Spleen (tissue), 11 donors: ENCODE measurements at regions not wholly inside any gene's neighbourhood (a gene's known extent, or its start where the extent isn't known, plus 50 kb on each side); places are given as distances from the start of the nearest gene placed in this dataset.

ENCODE experiments used
- DNase-seq: peaks from one replicate; pipeline ENCODE4 v3.0.0-alpha.2; 2020
- H3K27ac ChIP-seq, 8 donors: fragments of 200-600 bp; sonication (generic) in 7 of 8; 1 replicate in 4 of 8; 2 replicates in 4 of 8; pipeline versions ENCODE4 v1.5.0 to v1.8.0; 2016 to 2021; ENCODE audit warnings: inconsistent platforms in 4 of 8, mild to moderate bottlenecking in 4 of 8, moderate library complexity in 1 of 8
- H3K27me3 ChIP-seq, 7 donors: fragments of 200-600 bp; sonication (generic) in 6 of 7; replicated peaks in 1 of 7; 1 replicate in 4 of 7; 2 replicates in 3 of 7; pipeline versions ENCODE4 v1.5.0 to v1.8.0; 2016 to 2021; ENCODE audit warnings: inconsistent platforms in 3 of 7, mild to moderate bottlenecking in 1 of 7
- H3K36me3 ChIP-seq, 6 donors: fragments of 200-600 bp; sonication (generic) in 5 of 6; 1 replicate in 4 of 6; 2 replicates in 2 of 6; pipeline versions ENCODE4 v1.5.0 to v1.8.0; 2016 to 2021; ENCODE audit warnings: inconsistent platforms in 2 of 6
- H3K4me1 ChIP-seq, 6 donors: fragments of 200-600 bp; sonication (generic) in 5 of 6; 1 replicate in 3 of 6; 2 replicates in 3 of 6; pipeline versions ENCODE4 v1.5.0 to v1.8.0; 2016 to 2021; ENCODE audit warnings: inconsistent platforms in 3 of 6
- H3K4me3 ChIP-seq, 8 donors: fragments of 200-600 bp; sonication (generic) in 7 of 8; 1 replicate in 4 of 8; 2 replicates in 4 of 8; pipeline versions ENCODE4 v1.5.0 to v1.8.0; 2016 to 2021; ENCODE audit warnings: inconsistent platforms in 4 of 8, mild to moderate bottlenecking in 4 of 8, moderate library complexity in 2 of 8
- H3K9me3 ChIP-seq, 8 donors: fragments of 200-600 bp; sonication (generic) in 7 of 8; 1 replicate in 4 of 8; 2 replicates in 4 of 8; pipeline versions ENCODE4 v1.5.0 to v1.8.0; 2016 to 2021; ENCODE audit warnings: inconsistent platforms in 4 of 8
- POLR2A ChIP-seq, 3 donors: fragments of 450-650 bp; IDR thresholded peaks; one replicate each; pipeline ENCODE4 v1.5.1; 2017; ENCODE audit warnings: antibody characterized with exemption in 3 of 3, mild to moderate bottlenecking in 1 of 3
- POLR2AphosphoS5 ChIP-seq, 3 donors: sonication (generic); formaldehyde crosslinking; IDR thresholded peaks; one replicate each; pipeline ENCODE4 v1.5.1; 2017; ENCODE audit warnings: antibody characterized with exemption in 3 of 3
- WGBS, 5 donors: extraction: QIAGEN DNeasy Blood & Tissue Kit in 3 of 5; methylation state at CpG; one replicate each; pipeline versions ENCODE4 v1.1.5 to v1.1.7; 2013 to 2018; 5-methylcytosine and 5-hydroxymethylcytosine counted together
- intact Hi-C: fragments of 100-400 bp; cut with DNase I; formaldehyde crosslinking; loops from one replicate; pipeline ENCODE4 v1.15.0; 2023; ENCODE audit warnings: low total_unique reads
- TF ChIP-seq, protein P1 (sequence below), 11 experiments: fragments of 200-600 bp in 7 of 11; fragments of 450-650 bp in 4 of 11; sonication (generic) in 4 of 11; IDR thresholded peaks in 8 of 11; conservative IDR thresholded peaks in 3 of 11; 1 replicate in 7 of 11; 2 replicates in 4 of 11; pipeline versions ENCODE4 v1.4.0 to v1.8.0; 2016 to 2021; ENCODE audit warnings: antibody characterized with exemption in 11 of 11, inconsistent platforms in 4 of 11, mild to moderate bottlenecking in 1 of 11
- donor health status: healthy with polysubstance abuse.
- donor health status: DM: no; HTN: no; CAD: no; lungs with moderate emphysema.
- donor health status: DM: no; HTN: no; CAD: no.
- donor health status: Bipolar disorder and iron deficiency.
- donor health status: healthy.
- donor health status: DM: no; HTN: no; CAD: no.
- donor health status: DM: yes; HTN: yes; CAD: no.

DNA sequence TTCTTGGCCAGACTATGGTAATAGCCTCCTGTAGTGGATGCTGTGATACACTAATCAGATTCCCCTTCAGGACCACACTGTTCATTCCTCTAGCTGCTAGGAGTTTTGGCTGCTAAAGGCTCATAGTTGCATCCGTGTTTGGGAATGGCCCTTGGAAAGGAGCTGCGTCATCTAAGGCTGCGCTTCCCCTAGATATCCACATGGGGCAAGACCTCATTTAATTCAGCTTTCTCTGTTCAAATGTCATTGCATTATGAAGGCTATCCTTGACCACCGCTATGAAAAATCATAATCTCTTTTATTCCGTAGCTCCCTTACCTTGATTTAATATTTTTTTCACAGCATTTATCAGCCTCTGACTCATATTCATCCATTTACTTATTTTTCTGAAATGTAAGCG, 258.3 kb upstream of the NR4A3 start:
- no peak overlapping the region for H3K27ac ChIP-seq
- no peaks in the 10 kb centered on the region for H3K27me3 ChIP-seq
- DNase-seq: no peak
- TF ChIP-seq, protein P1, sequence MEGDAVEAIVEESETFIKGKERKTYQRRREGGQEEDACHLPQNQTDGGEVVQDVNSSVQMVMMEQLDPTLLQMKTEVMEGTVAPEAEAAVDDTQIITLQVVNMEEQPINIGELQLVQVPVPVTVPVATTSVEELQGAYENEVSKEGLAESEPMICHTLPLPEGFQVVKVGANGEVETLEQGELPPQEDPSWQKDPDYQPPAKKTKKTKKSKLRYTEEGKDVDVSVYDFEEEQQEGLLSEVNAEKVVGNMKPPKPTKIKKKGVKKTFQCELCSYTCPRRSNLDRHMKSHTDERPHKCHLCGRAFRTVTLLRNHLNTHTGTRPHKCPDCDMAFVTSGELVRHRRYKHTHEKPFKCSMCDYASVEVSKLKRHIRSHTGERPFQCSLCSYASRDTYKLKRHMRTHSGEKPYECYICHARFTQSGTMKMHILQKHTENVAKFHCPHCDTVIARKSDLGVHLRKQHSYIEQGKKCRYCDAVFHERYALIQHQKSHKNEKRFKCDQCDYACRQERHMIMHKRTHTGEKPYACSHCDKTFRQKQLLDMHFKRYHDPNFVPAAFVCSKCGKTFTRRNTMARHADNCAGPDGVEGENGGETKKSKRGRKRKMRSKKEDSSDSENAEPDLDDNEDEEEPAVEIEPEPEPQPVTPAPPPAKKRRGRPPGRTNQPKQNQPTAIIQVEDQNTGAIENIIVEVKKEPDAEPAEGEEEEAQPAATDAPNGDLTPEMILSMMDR (IDR thresholded peaks at IDR 0.05 in 8 of 11, conservative IDR thresholded peaks at IDR 0.05 in 3 of 11): no peak
- TF ChIP-seq POLR2AphosphoS5 (IDR thresholded peaks at IDR 0.05) (no peak), POLR2A (IDR thresholded peaks at IDR 0.05) (no peak)
- H3K36me3 ChIP-seq: no peaks in the 10 kb centered on the region
- H3K9me3 ChIP-seq: peaks cover 0 to 3% (median under 1%) of the 10 kb centered on the region in 8 donors
- intact Hi-C loops: no loop called here
- WGBS, 5 donors: 88 to 92% (median 89%) methylated on average over 6 of the region's 6 CpGs
- H3K4me3 ChIP-seq: no peak overlapping the region
- no peaks in the 10 kb centered on the region for H3K4me1 ChIP-seq

DNA sequence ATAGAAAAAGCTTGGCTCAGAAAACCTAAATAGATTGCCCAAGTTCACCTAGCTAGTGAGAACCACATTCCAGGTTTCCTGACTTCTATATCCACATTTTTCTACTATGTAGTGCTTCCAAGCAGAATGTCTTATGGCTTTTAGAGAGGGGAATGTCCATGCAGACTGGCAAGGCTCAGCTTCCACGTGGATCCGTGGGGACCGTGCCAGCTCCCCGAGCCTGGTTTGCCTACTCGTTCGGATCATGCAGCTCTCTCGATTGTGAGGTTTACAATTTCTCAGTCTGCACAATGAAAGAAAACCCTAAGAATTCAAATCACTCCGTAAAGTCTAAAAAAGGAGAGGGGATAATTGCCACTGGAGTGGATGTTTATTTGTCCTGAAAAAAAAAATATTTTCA, 256.5 kb upstream of the NR4A3 start:
- Histone ChIP-seq H3K36me3 (no peaks in the 10 kb centered on the region), H3K9me3 (no peaks in the 10 kb centered on the region), H3K27ac (no peak overlapping the region), H3K4me3 (no peak overlapping the region), H3K4me1 (no peaks in the 10 kb centered on the region), H3K27me3 (no peaks in the 10 kb centered on the region)
- DNase-seq: no peak
- intact Hi-C loops: no loop called here
- TF ChIP-seq POLR2AphosphoS5 (IDR thresholded peaks at IDR 0.05) (no peak), POLR2A (IDR thresholded peaks at IDR 0.05) (no peak)
- TF ChIP-seq, protein P1 (IDR thresholded peaks at IDR 0.05 in 8 of 11, conservative IDR thresholded peaks at IDR 0.05 in 3 of 11): no peak
- WGBS, 5 donors: 87 to 95% (median 90%) methylated on average over 8 of the region's 8 CpGs

DNA sequence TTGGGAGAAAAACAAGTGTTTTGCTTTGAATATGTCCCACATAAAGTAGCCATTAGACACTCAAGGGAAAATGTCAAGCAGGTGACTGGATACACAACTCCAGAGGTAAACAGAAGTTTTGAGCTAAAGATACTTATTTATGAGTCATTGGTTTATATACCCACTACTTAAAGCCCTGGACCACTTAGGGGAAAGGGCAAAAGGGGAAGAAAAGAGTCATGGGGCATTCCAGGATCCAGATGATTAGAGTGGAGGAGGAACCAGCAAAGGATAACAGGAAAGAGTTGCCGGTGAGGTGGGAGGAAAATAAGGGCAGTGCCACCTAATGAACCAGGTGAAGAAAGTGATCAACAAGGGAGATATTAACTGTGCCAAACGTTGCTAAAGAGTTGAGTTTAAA, 254.2 kb upstream of the NR4A3 start:
- DNase-seq: no peak
- H3K4me1 ChIP-seq: no peaks in the 10 kb centered on the region
- H3K27ac ChIP-seq: no peak overlapping the region
- TF ChIP-seq POLR2AphosphoS5 (IDR thresholded peaks at IDR 0.05) (no peak), POLR2A (IDR thresholded peaks at IDR 0.05) (no peak)
- TF ChIP-seq, protein P1 (IDR thresholded peaks at IDR 0.05 in 8 of 11, conservative IDR thresholded peaks at IDR 0.05 in 3 of 11): no peak
- 38 to 47% (median 46%) methylated on average over 2 of the region's 2 CpGs for WGBS, 5 donors
- intact Hi-C loops: no loop called here
- no peaks in the 10 kb centered on the region for H3K27me3 ChIP-seq
- H3K4me3 ChIP-seq: no peak overlapping the region
- H3K36me3 ChIP-seq: no peaks in the 10 kb centered on the region
- H3K9me3 ChIP-seq: no peaks in the 10 kb centered on the region

DNA sequence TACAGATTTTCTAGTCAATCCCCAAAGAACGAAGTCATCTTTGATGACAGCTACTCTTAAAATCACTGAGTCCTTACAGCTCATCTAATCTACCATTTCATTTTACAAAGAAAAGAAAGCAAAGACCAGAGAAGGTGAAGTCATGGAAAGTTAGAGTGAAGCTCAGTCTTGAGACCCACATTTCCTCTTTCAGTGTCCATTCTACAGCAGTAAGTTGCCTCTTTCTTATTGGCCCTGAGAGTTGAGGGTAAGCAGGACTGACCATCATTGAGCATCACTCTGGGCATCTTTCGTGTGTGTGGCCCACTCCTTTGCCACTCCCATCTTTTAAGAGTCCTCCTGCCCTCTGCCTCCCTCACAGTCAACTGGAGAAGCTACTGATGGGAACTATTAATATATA, 251.8 kb upstream of the NR4A3 start:
- Histone ChIP-seq H3K27ac (no peak overlapping the region), H3K36me3 (no peaks in the 10 kb centered on the region), H3K9me3 (no peaks in the 10 kb centered on the region), H3K4me1 (no peaks in the 10 kb centered on the region), H3K4me3 (no peak overlapping the region), H3K27me3 (no peaks in the 10 kb centered on the region)
- WGBS, 5 donors: 58 to 90% (median 83%) methylated on average over 2 of the region's 2 CpGs
- intact Hi-C loops: no loop called here
- TF ChIP-seq, protein P1 (IDR thresholded peaks at IDR 0.05 in 8 of 11, conservative IDR thresholded peaks at IDR 0.05 in 3 of 11): no peak
- no peak for DNase-seq
